ENCODE measurements at regions not wholly inside any gene's neighbourhood (a gene's known extent, or its start where the extent isn't known, plus 50 kb on each side); places are given as distances from the start of the nearest gene placed in this dataset.

GRCh38 chr2:48250943-48251342 is 63.5 kb upstream of the FOXN2 start (continued):
- TF ChIP-seq TFDP1 (CRISPR knock-in tag; IDR thresholded peaks at IDR 0.05; ENCODE audit: borderline replicate concordance) (no peak), GATAD1 (CRISPR knock-in tag; IDR thresholded peaks at IDR 0.05) (no peak), ARNT (IDR thresholded peaks at IDR 0.05) (no peak), STAT6 (CRISPR knock-in tag; IDR thresholded peaks at IDR 0.05; ENCODE audit: borderline replicate concordance) (no peak), RFXANK (CRISPR knock-in tag; IDR thresholded peaks at IDR 0.05) (no peak), SP5 (CRISPR knock-in tag; IDR thresholded peaks at IDR 0.05; ENCODE audit: borderline replicate concordance, low read depth) (0 out of 2 replicates have a peak, but pooled peaks have one; percentile 8), NR0B2 (CRISPR knock-in tag; IDR thresholded peaks at IDR 0.05) (no peak), PHF8 (CRISPR knock-in tag; IDR thresholded peaks at IDR 0.05) (no peak), ZBTB3 (CRISPR knock-in tag; IDR thresholded peaks at IDR 0.05; ENCODE audit: borderline replicate concordance, low read depth) (no peak), NR2F6 (IDR thresholded peaks at IDR 0.05) (peak; percentile 44), NR2F6 (CRISPR knock-in tag; IDR thresholded peaks at IDR 0.05) (no peak), ZNF281 (CRISPR knock-in tag; IDR thresholded peaks at IDR 0.05; ENCODE audit: borderline replicate concordance) (peak; percentile 91), MAFF (IDR thresholded peaks at IDR 0.05; ENCODE audit: low read depth, low read length) (no peak), DZIP1 (CRISPR knock-in tag; IDR thresholded peaks at IDR 0.05) (no peak), ZMAT5 (CRISPR knock-in tag; IDR thresholded peaks at IDR 0.05; ENCODE audit: borderline replicate concordance, low read depth) (no peak), ZNF652 (CRISPR knock-in tag; IDR thresholded peaks at IDR 0.05; ENCODE audit: borderline replicate concordance, low read depth) (peak; percentile 49; the same call in 1 of the 2 replicates), THAP8 (CRISPR knock-in tag; IDR thresholded peaks at IDR 0.05; ENCODE audit: borderline replicate concordance) (no peak), ZBTB37 (CRISPR knock-in tag; IDR thresholded peaks at IDR 0.05) (no peak), ZNF878 (CRISPR knock-in tag; IDR thresholded peaks at IDR 0.05) (no peak)
